K562 (cell line): ENCODE measurements at regions not wholly inside any gene's neighbourhood (a gene's known extent, or its start where the extent isn't known, plus 50 kb on each side); places are given as distances from the start of the nearest gene placed in this dataset.

Experiments
- CBX3 ChIP-seq, 2 experiments: IDR thresholded peaks; 1 replicate in 1 of 2; 2 replicates in 1 of 2; pipeline ENCODE4 v1.6.1; 2012; ENCODE audit warnings: inconsistent platforms in 2 of 2, low read length in 2 of 2, borderline replicate concordance in 1 of 2, control low read depth in 1 of 2
- CHD4 ChIP-seq: fragments of 200-600 bp; sonication (generic); IDR thresholded peaks from 3 replicates; pipeline ENCODE4 v1.6.1; 2012; ENCODE audit warnings: low read depth, mild to moderate bottlenecking, mixed read lengths, low read length, inconsistent platforms; ENCODE audit not compliant: insufficient read depth, insufficient replicate concordance, poor library complexity, severe bottlenecking
- ERF ChIP-seq: fragments of 450-650 bp; formaldehyde crosslinking; IDR thresholded peaks from 2 replicates; pipeline ENCODE4 v1.4.0; 2020; ENCODE audit warnings: mild to moderate bottlenecking, mixed read lengths
- NFIC ChIP-seq: fragments of 450-650 bp; IDR thresholded peaks from 2 replicates; pipeline ENCODE4 v1.6.1; 2017; ENCODE audit warnings: mild to moderate bottlenecking, inconsistent platforms
- SRSF9 ChIP-seq: fragments of 200-400 bp; formaldehyde crosslinking; IDR thresholded peaks from 2 replicates; pipeline ENCODE4 v1.6.1; 2017; ENCODE audit warnings: low read depth, low read length, borderline replicate concordance
- TEAD2 ChIP-seq: fragments of 450-650 bp; IDR thresholded peaks from 2 replicates; pipeline ENCODE4 v1.6.1; 2016; ENCODE audit warnings: missing genetic modification characterization, control low read depth, missing compliant biosample characterization
- XRCC4 ChIP-seq: IDR thresholded peaks from one replicate; pipeline ENCODE4 v1.6.1; 2011; ENCODE audit not compliant: insufficient read depth, insufficient read length; ENCODE audit errors: extremely low read depth
- XRCC5 ChIP-seq: fragments of 200-400 bp; formaldehyde crosslinking; IDR thresholded peaks from 2 replicates; pipeline ENCODE4 v1.6.1; 2017; ENCODE audit warnings: low read depth, mild to moderate bottlenecking, low read length
- ZNF140 ChIP-seq: fragments of 250-450 bp; sonication (Bioruptor Pico); IDR thresholded peaks from 2 replicates; pipeline ENCODE4 v1.8.0; 2021; ENCODE audit warnings: moderate library complexity, mild to moderate bottlenecking, inconsistent platforms
- TF ChIP-seq, protein P1 (sequence below), 3 experiments: IDR thresholded peaks in 2 of 3; conservative IDR thresholded peaks in 1 of 3; 2 replicates each; pipeline ENCODE4 v1.5.1; 2011 to 2012; ENCODE audit warnings: low read length in 3 of 3, mild to moderate bottlenecking in 3 of 3, control low read depth in 2 of 3, improper control_type of control experiment in 1 of 3, inconsistent platforms in 1 of 3, low read depth in 1 of 3, mixed read lengths in 1 of 3, moderate library complexity in 1 of 3; ENCODE audit not compliant: insufficient read depth in 2 of 3
- TF ChIP-seq, protein P2 (sequence below): fragments of 450-650 bp; formaldehyde crosslinking; IDR thresholded peaks from 2 replicates; pipeline ENCODE4 v1.4.0; 2020; ENCODE audit warnings: mild to moderate bottlenecking

DNA sequence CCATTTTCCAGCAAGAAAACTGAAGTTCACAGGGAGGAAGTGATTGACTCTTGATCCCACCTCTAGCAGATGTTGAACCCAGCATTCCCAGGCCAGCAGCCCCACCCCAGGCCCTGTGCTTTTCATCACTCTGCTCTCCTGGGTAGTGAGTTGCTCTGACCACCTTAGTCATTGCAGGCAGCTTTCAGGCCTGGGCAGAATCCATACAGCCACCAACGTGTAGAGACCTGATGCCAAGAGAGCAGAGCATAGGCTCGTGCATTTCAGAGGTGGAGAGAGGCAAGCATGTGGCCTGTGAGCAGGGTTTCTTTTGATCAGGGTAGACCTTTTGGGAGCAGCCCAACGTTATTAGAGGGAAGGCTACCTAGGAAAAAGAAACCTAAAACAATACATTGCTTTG lies 334.6 kb downstream of the PTEN start:
- TF ChIP-seq, protein P1, sequence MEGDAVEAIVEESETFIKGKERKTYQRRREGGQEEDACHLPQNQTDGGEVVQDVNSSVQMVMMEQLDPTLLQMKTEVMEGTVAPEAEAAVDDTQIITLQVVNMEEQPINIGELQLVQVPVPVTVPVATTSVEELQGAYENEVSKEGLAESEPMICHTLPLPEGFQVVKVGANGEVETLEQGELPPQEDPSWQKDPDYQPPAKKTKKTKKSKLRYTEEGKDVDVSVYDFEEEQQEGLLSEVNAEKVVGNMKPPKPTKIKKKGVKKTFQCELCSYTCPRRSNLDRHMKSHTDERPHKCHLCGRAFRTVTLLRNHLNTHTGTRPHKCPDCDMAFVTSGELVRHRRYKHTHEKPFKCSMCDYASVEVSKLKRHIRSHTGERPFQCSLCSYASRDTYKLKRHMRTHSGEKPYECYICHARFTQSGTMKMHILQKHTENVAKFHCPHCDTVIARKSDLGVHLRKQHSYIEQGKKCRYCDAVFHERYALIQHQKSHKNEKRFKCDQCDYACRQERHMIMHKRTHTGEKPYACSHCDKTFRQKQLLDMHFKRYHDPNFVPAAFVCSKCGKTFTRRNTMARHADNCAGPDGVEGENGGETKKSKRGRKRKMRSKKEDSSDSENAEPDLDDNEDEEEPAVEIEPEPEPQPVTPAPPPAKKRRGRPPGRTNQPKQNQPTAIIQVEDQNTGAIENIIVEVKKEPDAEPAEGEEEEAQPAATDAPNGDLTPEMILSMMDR (IDR thresholded peaks at IDR 0.05 in 2 of 3, conservative IDR thresholded peaks at IDR 0.05 in 1 of 3; ENCODE audit: insufficient read depth in 2 of 3, low read depth in 1 of 3, low read length in 3 of 3) = no peak
- TF ChIP-seq XRCC5 = no peak
- no peak for TF ChIP-seq SRSF9
- no peak for TF ChIP-seq CBX3 (IDR thresholded peaks at IDR 0.05; ENCODE audit: borderline replicate concordance in 1 of 2, low read length in 2 of 2)
- TF ChIP-seq, protein P2, sequence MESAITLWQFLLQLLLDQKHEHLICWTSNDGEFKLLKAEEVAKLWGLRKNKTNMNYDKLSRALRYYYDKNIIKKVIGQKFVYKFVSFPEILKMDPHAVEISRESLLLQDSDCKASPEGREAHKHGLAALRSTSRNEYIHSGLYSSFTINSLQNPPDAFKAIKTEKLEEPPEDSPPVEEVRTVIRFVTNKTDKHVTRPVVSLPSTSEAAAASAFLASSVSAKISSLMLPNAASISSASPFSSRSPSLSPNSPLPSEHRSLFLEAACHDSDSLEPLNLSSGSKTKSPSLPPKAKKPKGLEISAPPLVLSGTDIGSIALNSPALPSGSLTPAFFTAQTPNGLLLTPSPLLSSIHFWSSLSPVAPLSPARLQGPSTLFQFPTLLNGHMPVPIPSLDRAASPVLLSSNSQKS (CRISPR knock-in tag) = no peak
- no peak for TF ChIP-seq XRCC4
- no peak for TF ChIP-seq ZNF140 (CRISPR knock-in tag)
- TF ChIP-seq TEAD2 (tag) = no peak
- no peak for TF ChIP-seq NFIC
- no peak for TF ChIP-seq CHD4
- no peak for TF ChIP-seq ERF (CRISPR knock-in tag)
